NCI-H226 (cell line): ENCODE measurements at regions not wholly inside any gene's neighbourhood (a gene's known extent, or its start where the extent isn't known, plus 50 kb on each side); places are given as distances from the start of the nearest gene placed in this dataset.

Experiments
- DNase-seq: peaks from one replicate; pipeline ENCODE4 v3.0.0-alpha.2; 2015

- no peak for DNase-seq
Observed at GRCh38 chr11:113579292-113579940, 104.2 kb upstream of the DRD2 start.

GRCh38 chr11:113578715-113579250, 103.6 kb upstream of the DRD2 start:
- no peak for DNase-seq

DNA sequence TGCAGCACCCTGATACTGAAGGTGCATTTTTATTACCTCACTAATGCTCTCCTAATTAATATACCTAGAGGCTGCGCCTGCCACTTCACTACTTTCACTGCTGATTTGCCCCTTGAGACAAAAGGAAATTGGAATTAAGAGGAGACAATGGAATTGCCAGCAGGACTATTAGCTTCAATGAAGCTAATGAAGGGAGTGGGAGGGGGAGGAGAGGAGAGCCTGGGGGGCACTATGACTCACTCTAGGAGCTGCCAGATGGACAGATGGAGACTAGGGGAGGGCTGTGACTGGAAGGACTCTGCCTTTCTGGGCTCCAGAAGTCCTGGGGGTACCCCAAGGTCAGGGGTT, 102.8 kb upstream of the DRD2 start:
- no peak for DNase-seq

DNA sequence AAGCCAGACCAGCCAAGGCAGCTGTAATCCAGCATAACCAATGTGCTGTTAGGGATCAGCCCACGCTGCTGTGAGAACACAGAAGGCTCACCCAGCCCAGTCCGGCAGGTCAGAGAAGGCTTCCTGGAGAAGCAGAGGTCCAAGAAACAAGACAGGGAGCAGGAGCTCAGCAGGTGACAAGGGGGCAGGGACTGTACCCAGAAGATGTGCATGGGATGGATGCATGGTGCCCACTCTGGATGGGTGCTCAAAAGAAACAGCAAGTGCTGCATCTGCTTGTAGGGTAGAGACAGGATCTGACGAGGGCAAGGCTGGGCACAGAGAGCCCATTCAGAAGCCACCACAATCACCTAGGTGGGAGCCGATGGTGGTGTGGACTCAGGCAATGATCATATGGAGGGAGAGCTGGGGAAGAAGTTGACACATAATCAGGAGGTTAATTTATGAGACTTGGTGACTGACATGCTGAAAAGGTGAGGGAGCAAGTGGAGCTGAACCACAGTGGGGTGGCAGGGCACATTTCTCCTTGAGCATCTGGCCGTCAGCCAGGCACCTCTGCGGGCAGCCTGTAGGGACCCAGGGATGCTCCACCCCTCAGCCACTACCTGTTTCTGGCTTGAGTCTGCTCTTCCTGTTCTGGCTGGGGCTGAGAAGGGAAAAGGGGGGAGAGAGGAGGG, 102.3 kb upstream of the DRD2 start:
- no peak for DNase-seq

DNA sequence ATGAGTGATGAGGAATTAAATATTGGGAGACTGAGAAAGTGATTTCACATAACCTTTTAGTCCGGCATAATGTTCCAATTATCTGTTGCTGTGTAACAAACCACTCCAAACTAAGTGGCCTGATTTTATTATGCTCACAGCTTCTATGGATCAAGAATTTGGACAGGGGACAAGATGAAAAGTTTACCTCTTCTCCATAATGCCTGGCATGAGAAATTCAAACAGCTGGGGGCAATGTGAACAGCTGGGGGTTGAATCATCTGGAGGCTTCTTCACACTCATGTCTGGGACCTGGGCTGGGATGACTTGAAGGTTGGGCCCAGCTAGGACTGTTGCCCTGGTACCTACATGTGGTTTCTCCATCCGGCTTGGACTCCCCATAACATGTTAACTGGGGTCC, 99.4 kb upstream of the DRD2 start:
- DNase-seq, result no peak

DNA sequence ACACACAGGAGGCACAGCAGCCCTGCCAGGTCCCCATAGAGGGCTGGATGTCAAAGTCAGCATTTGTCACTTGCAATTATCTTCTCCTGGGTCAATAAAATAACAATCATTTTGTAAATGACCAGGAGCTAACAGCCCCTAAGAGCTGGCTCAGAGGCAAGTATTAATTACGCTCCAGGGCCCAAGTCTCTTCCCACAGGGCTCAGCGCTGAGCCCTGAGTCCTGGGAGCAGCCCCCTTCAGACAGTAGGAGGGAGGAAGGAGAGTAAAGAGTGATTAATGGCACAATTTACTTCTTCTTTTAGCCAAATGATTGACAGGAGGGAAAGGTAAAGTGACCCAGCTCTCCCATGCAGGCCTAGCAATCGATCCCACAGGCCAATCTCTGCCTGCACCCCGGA, 99.0 kb upstream of the DRD2 start:
- no peak for DNase-seq

- no peak for DNase-seq
Observed at GRCh38 chr11:113572136-113572735, 97.0 kb upstream of the DRD2 start.

- no peak for DNase-seq
Observed at GRCh38 chr11:113571531-113571930, 96.3 kb upstream of the DRD2 start.

- DNase-seq, result no peak
Observed at GRCh38 chr11:113570906-113571305, 95.7 kb upstream of the DRD2 start.

DNA sequence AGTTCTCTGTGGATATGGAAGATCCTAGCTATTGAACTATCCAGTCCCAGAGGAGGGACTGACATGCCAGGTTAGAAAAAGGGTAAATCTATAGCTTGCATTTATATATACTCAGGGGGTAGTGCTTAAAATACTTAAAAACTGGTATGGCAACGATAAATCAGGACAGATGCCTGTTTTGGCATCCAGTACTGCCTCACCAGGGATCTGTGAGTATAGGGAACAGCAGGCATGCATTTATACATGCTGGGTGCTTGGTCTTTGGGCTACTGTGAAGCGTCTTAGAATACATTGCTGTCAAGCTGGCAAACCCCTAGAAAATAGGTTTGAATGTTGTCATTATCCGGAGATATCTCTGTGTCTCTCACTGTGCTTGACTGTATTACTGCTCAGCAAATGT, 94.2 kb upstream of the DRD2 start:
- DNase-seq, result no peak

- no peak for DNase-seq
Observed at GRCh38 chr11:113568566-113568965, 93.4 kb upstream of the DRD2 start.

GRCh38 chr11:113567867-113568544, 92.8 kb upstream of the DRD2 start:
- no peak for DNase-seq

GRCh38 chr11:113567097-113567496, 91.9 kb upstream of the DRD2 start:
- no peak for DNase-seq

DNA sequence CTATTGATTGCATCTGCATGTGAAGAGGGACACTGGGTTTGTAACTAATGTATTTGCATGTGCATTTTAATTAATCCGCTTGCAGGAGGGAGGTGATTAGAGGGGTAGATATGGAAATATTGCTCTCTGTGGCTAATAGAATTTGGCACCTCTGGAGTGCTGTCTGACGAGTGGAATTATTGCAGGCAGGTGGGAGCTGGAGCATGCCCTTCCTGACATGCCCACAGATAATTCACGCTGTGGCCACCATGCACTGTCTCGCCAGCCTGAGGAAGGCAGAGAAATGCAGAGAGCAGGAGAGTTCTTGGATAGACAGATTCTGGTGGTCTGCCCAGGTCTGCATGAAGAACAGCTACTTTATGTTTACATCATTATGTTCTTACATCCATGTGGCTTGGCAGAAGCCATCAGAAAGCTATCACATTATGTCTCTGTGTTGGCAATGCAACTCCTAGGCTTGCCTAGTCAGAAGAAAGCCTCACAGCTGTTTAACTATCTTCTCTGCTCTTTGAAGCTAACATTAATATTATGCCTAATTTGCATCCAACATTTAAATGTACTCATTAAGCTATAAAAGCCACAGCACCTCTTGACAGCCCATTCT, 89.4 kb upstream of the DRD2 start:
- DNase-seq, result no peak

DNA sequence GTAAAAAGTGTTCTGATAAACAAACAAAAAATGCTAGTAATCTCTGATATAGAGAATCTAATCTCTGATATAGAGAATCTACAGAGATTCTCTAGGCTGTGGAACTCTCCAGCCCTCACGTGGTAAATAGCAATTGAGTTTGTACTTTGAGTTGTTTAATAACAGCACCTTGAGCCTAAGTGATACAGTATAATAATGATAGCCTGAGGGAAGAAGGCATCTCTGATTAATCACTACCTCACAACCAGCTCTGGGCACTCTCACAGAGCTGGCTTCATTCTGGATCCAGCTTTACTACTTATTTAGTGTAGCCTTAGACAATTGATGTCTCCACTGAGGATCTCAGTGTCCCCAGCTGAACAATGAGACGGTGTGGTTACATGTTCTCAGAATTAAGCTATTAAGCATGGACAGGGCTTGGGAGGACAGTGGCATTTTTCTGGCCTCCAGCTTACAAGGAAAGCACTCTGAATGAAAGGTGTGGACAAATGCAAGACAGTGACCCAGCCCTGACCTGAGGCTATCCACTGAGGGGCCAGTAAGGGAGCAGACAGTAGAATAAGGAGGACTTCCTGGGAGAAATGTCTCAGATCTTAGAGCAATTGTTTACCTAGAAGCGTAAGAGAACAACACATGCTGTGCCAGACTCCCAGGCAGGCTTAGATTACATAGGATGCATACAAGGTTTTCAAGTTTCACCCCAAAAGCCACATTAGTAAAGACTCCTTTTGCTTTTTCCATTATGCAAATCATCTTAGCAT, 88.7 kb upstream of the DRD2 start:
- no peak for DNase-seq

- DNase-seq, result no peak
Observed at GRCh38 chr11:113562981-113563461, 87.8 kb upstream of the DRD2 start.

DNA sequence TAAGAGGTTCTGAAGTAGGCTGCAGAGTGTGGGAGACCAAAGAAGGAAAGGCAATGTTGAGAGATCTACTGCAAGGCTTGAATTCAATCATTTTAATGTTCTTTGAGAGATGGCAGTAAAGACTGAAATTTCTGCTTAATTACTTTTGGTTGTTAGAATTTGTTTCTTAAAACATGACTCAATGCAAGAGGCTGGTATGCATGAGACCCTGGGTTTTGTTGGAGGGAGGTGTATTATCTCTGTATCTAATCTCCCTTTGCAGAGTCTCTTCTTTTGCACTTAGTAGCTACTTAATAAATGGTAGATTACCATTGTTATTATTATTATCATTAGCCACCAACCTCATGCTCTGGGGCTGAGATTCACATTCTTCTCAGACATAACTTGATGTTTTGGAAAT, 87.4 kb upstream of the DRD2 start:
- DNase-seq, result no peak

GRCh38 chr11:113557926-113558325, 82.7 kb upstream of the DRD2 start:
- DNase-seq, result no peak

- DNase-seq, result peak; percentile 20
Observed at GRCh38 chr11:113556036-113556435, 80.8 kb upstream of the DRD2 start.

DNA sequence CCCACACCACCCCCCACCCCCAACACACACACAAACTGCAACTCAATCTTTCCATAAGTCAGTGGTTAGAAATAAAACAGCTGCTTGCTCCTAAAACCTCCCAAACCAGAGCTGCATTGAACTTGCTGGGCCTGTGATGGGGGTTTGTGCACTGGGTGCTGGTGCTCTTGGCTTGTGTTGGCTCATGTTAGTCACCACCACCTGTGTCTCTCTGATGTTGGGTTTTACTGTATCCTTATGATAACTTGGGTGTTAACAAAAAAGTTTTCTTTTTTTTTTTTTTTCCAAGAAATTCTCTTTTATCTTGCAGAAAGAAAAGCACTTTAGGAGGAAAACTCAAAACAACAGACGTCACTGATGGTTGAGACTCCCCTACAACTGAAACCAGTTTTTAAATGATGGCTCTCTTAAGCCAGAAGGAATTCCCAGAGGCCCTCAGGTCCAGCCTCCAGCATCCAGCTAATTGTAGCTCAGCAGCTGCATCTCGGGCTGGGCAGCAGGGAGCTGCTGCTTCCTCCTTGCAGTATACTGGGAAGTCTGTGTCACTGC, 79.9 kb upstream of the DRD2 start:
- DNase-seq, result no peak

- no peak for DNase-seq
Observed at GRCh38 chr11:113554526-113554925, 79.3 kb upstream of the DRD2 start.

DNA sequence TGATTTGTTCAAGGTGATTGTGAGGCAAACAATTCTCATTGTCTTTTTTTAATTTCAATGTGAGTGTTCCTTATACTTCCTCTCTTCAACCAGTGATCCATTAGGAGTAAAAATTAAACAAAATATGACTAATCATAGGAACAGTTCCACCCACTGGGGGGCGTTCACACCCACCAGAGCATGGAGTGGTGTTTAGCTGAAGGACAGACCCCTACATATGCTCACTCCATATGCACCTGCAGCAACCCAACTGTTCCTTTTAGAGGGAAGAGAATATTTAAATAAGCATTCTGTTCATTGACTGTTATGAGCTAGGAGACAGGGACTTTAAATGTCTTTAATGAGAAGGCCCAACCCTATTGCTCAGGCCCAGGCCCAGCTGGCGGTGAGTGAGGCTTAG, 78.7 kb upstream of the DRD2 start:
- no peak for DNase-seq
